ENCODE measurements at regions not wholly inside any gene's neighbourhood (a gene's known extent, or its start where the extent isn't known, plus 50 kb on each side); places are given as distances from the start of the nearest gene placed in this dataset.

DNA sequence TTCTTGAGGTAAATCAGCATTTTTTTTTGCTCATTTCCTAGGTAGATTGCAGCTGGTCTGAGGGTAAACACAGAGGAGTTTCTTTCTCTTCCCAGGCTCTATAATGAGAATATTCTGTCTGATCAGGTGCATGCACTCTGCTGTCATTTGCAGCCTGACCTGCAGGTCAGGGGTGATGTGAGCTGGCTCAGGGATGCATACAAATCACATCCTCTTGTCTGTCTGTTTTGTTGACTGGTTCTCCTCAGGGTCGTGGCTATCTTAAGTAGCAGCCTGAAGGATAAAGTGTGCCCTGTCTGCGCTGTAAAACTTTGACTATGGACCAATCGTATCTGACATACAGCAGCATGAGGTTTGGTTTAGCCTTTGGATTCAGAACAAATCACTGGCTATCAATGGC, 183.4 kb upstream of the POU3F2 start:
- no peaks in the 10 kb centered on the region for H3K36me3 ChIP-seq
- no peak overlapping the region for H3K4me3 ChIP-seq

GRCh38 chr6:98653179-98653578, 181.2 kb upstream of the POU3F2 start:
- DNase-seq (no peak), ATAC-seq (no peak)
- no peaks in the 10 kb centered on the region for H3K9me3 ChIP-seq
- no peak overlapping the region for H3K4me3 ChIP-seq
- no peak overlapping the region for H3K27ac ChIP-seq
- no peaks in the 10 kb centered on the region for H3K4me1 ChIP-seq
- intact Hi-C loops (cut with DNase I) = no loop called here
- H3K27me3 ChIP-seq (ENCODE audit: low read depth) = no peaks in the 10 kb centered on the region
- H3K36me3 ChIP-seq = no peaks in the 10 kb centered on the region
- TF ChIP-seq CTCF (IDR thresholded peaks at IDR 0.05) = no peak

More for the DNA sequence above, 183.4 kb upstream of the POU3F2 start:
- DNase-seq (no peak), ATAC-seq (no peak)
- Histone ChIP-seq H3K4me1 (no peaks in the 10 kb centered on the region), H3K9me3 (no peaks in the 10 kb centered on the region), H3K27me3 (ENCODE audit: low read depth) (no peaks in the 10 kb centered on the region), H3K27ac (no peak overlapping the region)
- intact Hi-C loops (cut with DNase I) = no loop called here
- TF ChIP-seq CTCF (IDR thresholded peaks at IDR 0.05) = no peak

GRCh38 chr6:98657764-98658163, 176.6 kb upstream of the POU3F2 start:
- intact Hi-C loops (cut with DNase I) = no loop called here
- H3K4me3 ChIP-seq = no peak overlapping the region
- DNase-seq (peak; percentile 45), ATAC-seq (no peak)
- no peak for TF ChIP-seq CTCF (IDR thresholded peaks at IDR 0.05)
- H3K36me3 ChIP-seq = no peaks in the 10 kb centered on the region
- H3K27ac ChIP-seq = no peak overlapping the region
- H3K9me3 ChIP-seq = no peaks in the 10 kb centered on the region
- H3K27me3 ChIP-seq (ENCODE audit: low read depth) = no peaks in the 10 kb centered on the region
- no peaks in the 10 kb centered on the region for H3K4me1 ChIP-seq

GRCh38 chr6:98669371-98669770, 165.0 kb upstream of the POU3F2 start:
- DNase-seq = no peak
- no peak for TF ChIP-seq CTCF (IDR thresholded peaks at IDR 0.05)

GRCh38 chr6:98670045-98670746, 164.2 kb upstream of the POU3F2 start:
- DNase-seq (no peak), ATAC-seq (no peak)
- no peaks in the 10 kb centered on the region for H3K4me1 ChIP-seq
- no peak for TF ChIP-seq CTCF (IDR thresholded peaks at IDR 0.05)
- intact Hi-C loops (cut with DNase I) = no loop called here
- no peak overlapping the region for H3K4me3 ChIP-seq
- no peak overlapping the region for H3K27ac ChIP-seq
- no peaks in the 10 kb centered on the region for H3K9me3 ChIP-seq
- no peaks in the 10 kb centered on the region for H3K36me3 ChIP-seq
- H3K27me3 ChIP-seq (ENCODE audit: low read depth) = no peaks in the 10 kb centered on the region

More at GRCh38 chr6:98669371-98669770, 165.0 kb upstream of the POU3F2 start:
- Histone ChIP-seq H3K4me1 (no peaks in the 10 kb centered on the region), H3K27me3 (ENCODE audit: low read depth) (no peaks in the 10 kb centered on the region), H3K4me3 (no peak overlapping the region), H3K36me3 (no peaks in the 10 kb centered on the region), H3K27ac (no peak overlapping the region), H3K9me3 (no peaks in the 10 kb centered on the region)
- peak; percentile 48 to 54 for ATAC-seq
- intact Hi-C loops (cut with DNase I) = no loop called here
